ENCODE measurements at regions not wholly inside any gene's neighbourhood (a gene's known extent, or its start where the extent isn't known, plus 50 kb on each side); places are given as distances from the start of the nearest gene placed in this dataset.
"Not testable (repeated sequence)": the region's sequence is repeated elsewhere in the genome, so short reads cannot be mapped to it uniquely, and the experiment has no call there.

- DNase-seq, result no peak
These were observed 938.6 kb upstream of the WWC1 start for GRCh38 chr5:167352801-167353200.

GRCh38 chr5:167355346-167355745 lies 936.1 kb upstream of the WWC1 start:
- DNase-seq, result no peak

GRCh38 chr5:167356374-167356773 lies 935.1 kb upstream of the WWC1 start:
- no peak for DNase-seq

- no peak for DNase-seq
These were observed 932.5 kb upstream of the WWC1 start for GRCh38 chr5:167358868-167359492.

- no peak for DNase-seq
These were observed 929.6 kb upstream of the WWC1 start for GRCh38 chr5:167361795-167362194.

- no peak for DNase-seq
These were observed 928.4 kb upstream of the WWC1 start for GRCh38 chr5:167363065-167363464.

- no peak for DNase-seq
These were observed 916.3 kb upstream of the WWC1 start for GRCh38 chr5:167375125-167375524.

- no peak for DNase-seq
These were observed 912.3 kb upstream of the WWC1 start for GRCh38 chr5:167378894-167379723.

- DNase-seq, result no peak
These were observed 910.0 kb upstream of the WWC1 start for GRCh38 chr5:167381457-167381856.

GRCh38 chr5:167389537-167389936 lies 901.9 kb upstream of the WWC1 start:
- no peak for DNase-seq

GRCh38 chr5:167391286-167391685 lies 900.2 kb upstream of the WWC1 start:
- DNase-seq, result not testable (repeated sequence)

- no peak for DNase-seq
These were observed 899.2 kb upstream of the WWC1 start for GRCh38 chr5:167392240-167392639.

GRCh38 chr5:167393358-167393757 lies 898.1 kb upstream of the WWC1 start:
- DNase-seq, result no peak

GRCh38 chr5:167402671-167403070 lies 888.8 kb upstream of the WWC1 start:
- no peak for DNase-seq

GRCh38 chr5:167406513-167406912 lies 884.9 kb upstream of the WWC1 start:
- no peak for DNase-seq

- no peak for DNase-seq
These were observed 878.9 kb upstream of the WWC1 start for GRCh38 chr5:167412556-167412955.

GRCh38 chr5:167413506-167413905 lies 877.9 kb upstream of the WWC1 start:
- DNase-seq, result no peak

- no peak for DNase-seq
These were observed 876.8 kb upstream of the WWC1 start for GRCh38 chr5:167414611-167415010.

GRCh38 chr5:167415779-167416746 lies 875.4 kb upstream of the WWC1 start:
- no peak for DNase-seq

- DNase-seq, result no peak
These were observed 873.8 kb upstream of the WWC1 start for GRCh38 chr5:167417662-167418061.

GRCh38 chr5:167425161-167425560 lies 866.3 kb upstream of the WWC1 start:
- DNase-seq, result no peak

- DNase-seq, result no peak
These were observed 864.9 kb upstream of the WWC1 start for GRCh38 chr5:167426501-167426900.

- not testable (repeated sequence) for DNase-seq
These were observed 863.8 kb upstream of the WWC1 start for GRCh38 chr5:167427641-167428040.

Data from activated CD4-positive, alpha-beta T cell treated with anti-CD3 and anti-CD28 coated beads, Interleukin-10, Interleukin-2, amounts not matched to agents 100 ng/mL and 50 ng/mL, durations not matched to agents 16 hours and 8 hours (primary cell).